DOHH2 (cell line): ENCODE measurements at regions not wholly inside any gene's neighbourhood (a gene's known extent, or its start where the extent isn't known, plus 50 kb on each side); places are given as distances from the start of the nearest gene placed in this dataset.

Experiments
- CTCF ChIP-seq: fragments of 200-600 bp; sonication (generic); IDR thresholded peaks from one replicate; pipeline ENCODE4 v1.5.1; 2014; ENCODE audit warnings: antibody characterized with exemption, mild to moderate bottlenecking, low read depth, low read length; ENCODE audit not compliant: poor library complexity, severe bottlenecking
- EZH2phosphoT487 ChIP-seq: fragments of 200-600 bp; sonication (generic); IDR thresholded peaks from 2 replicates; pipeline ENCODE4 v1.6.1; 2017; ENCODE audit warnings: borderline replicate concordance, mild to moderate bottlenecking, antibody characterized with exemption, low read length, moderate library complexity, mixed read lengths

GRCh38 chr2:65916177-65916576, 483.8 kb upstream of the SPRED2 start:
- TF ChIP-seq CTCF (no peak), EZH2phosphoT487 (no peak)
